ENCODE measurements at regions not wholly inside any gene's neighbourhood (a gene's known extent, or its start where the extent isn't known, plus 50 kb on each side); places are given as distances from the start of the nearest gene placed in this dataset.

DNA sequence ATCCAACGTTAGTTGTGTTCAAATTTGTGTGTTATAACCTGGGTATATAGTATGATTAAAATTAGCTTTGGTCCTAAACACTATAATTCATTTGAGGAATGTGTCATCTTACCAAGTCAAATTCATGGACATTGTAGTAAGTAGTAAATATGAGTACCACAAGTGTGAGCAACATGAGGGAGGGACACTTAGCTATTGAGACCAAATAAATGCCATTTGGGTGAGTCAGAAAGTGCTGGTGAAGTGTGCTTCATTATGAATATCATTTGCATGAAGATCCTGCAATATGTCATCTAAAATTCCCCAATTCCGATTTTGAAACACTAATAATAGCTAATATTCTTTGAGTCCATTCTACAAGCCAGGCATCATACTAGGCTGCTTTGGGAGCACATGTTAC, 336.7 kb upstream of the KIF2A start:
- TF ChIP-seq, protein P1, sequence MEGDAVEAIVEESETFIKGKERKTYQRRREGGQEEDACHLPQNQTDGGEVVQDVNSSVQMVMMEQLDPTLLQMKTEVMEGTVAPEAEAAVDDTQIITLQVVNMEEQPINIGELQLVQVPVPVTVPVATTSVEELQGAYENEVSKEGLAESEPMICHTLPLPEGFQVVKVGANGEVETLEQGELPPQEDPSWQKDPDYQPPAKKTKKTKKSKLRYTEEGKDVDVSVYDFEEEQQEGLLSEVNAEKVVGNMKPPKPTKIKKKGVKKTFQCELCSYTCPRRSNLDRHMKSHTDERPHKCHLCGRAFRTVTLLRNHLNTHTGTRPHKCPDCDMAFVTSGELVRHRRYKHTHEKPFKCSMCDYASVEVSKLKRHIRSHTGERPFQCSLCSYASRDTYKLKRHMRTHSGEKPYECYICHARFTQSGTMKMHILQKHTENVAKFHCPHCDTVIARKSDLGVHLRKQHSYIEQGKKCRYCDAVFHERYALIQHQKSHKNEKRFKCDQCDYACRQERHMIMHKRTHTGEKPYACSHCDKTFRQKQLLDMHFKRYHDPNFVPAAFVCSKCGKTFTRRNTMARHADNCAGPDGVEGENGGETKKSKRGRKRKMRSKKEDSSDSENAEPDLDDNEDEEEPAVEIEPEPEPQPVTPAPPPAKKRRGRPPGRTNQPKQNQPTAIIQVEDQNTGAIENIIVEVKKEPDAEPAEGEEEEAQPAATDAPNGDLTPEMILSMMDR (IDR thresholded peaks at IDR 0.05): no peak
- no peak for TF ChIP-seq POLR2A (IDR thresholded peaks at IDR 0.05)

All from lower leg skin (tissue), 3 donors.